ENCODE measurements at regions not wholly inside any gene's neighbourhood (a gene's known extent, or its start where the extent isn't known, plus 50 kb on each side); places are given as distances from the start of the nearest gene placed in this dataset.

DNA sequence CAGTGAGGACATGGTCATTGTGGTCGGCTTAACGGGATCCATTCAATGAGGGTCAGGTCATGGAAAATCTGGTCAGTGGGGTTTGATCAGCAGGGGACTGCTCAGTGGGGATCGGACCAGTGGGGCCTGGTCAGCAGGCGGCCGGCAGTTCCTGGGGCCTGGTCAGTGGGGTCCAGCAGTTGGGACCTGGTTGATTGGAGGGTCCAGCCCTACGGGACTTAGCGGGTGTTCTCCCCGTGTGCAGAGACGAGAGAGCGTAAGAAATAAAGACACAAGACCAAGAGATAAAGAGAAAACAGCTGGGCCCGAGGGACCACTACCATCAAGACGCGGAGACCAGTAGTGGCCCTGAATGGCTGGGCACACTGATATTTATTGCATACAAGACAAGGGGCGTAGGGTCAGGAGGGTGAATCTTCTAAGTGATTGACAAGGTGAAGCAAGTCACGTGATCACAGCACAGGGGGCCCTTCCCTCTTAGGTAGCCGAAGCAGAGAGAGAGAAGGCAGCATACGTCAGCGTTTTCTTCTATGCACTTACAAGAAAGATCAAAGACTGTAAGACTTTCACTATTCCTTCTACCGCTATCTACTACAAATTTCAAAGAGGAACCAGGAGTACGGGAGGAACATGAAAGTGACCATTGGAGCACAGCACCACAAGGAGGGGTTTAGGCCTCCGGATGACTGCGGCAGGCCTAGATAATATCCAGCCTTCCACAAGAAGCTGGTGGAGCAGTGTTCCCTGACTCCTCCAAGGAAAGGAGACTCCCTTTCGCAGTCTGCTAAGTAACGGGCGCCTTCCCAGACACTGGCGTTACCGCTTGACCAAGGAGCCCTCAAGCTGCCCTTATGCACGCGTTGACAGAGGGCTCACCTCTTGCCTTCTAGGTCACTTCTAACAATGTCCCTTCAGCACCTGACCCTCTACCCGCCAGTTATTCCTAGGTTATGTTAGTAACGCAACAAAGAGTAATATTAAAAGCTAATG, 62.1 kb upstream of the TPM4 start:
- TF ChIP-seq EZH2phosphoT487 (IDR thresholded peaks at IDR 0.05; ENCODE audit: borderline replicate concordance), result no peak
- TF ChIP-seq, protein P1, sequence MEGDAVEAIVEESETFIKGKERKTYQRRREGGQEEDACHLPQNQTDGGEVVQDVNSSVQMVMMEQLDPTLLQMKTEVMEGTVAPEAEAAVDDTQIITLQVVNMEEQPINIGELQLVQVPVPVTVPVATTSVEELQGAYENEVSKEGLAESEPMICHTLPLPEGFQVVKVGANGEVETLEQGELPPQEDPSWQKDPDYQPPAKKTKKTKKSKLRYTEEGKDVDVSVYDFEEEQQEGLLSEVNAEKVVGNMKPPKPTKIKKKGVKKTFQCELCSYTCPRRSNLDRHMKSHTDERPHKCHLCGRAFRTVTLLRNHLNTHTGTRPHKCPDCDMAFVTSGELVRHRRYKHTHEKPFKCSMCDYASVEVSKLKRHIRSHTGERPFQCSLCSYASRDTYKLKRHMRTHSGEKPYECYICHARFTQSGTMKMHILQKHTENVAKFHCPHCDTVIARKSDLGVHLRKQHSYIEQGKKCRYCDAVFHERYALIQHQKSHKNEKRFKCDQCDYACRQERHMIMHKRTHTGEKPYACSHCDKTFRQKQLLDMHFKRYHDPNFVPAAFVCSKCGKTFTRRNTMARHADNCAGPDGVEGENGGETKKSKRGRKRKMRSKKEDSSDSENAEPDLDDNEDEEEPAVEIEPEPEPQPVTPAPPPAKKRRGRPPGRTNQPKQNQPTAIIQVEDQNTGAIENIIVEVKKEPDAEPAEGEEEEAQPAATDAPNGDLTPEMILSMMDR (conservative IDR thresholded peaks at IDR 0.05; ENCODE audit: low read length), result no peak
- no peaks in the 10 kb centered on the region for H3K9me2 ChIP-seq (replicated peaks; ENCODE audit: low read depth, low read length)
- no peaks in the 10 kb centered on the region for H3K27me3 ChIP-seq (ENCODE audit: insufficient read depth, low read length, poor library complexity, severe bottlenecking)
- no peak overlapping the region for H3K9ac ChIP-seq (ENCODE audit: low read depth, low read length, poor library complexity, severe bottlenecking)
- no peaks in the 10 kb centered on the region for H3K36me3 ChIP-seq (ENCODE audit: insufficient read depth, low read length)
- no peak overlapping the region for H3K4me3 ChIP-seq (ENCODE audit: low read length, poor library complexity, severe bottlenecking)
- no peaks in the 10 kb centered on the region for H3F3A ChIP-seq (ENCODE audit: low read depth)
- no peak overlapping the region for H3K4me2 ChIP-seq (ENCODE audit: low read depth, low read length, poor library complexity, severe bottlenecking)
- H3K9me3 ChIP-seq (ENCODE audit: insufficient read depth, low read depth, low read length), result no peaks in the 10 kb centered on the region
- H3K4me1 ChIP-seq (ENCODE audit: insufficient read depth, low read length, poor library complexity, severe bottlenecking), result no peaks in the 10 kb centered on the region
- H2AFZ ChIP-seq (ENCODE audit: low read length), result no peak overlapping the region
- no peaks in the 10 kb centered on the region for H4K20me1 ChIP-seq (ENCODE audit: insufficient read depth, low read length, poor library complexity, severe bottlenecking)
- H3K79me2 ChIP-seq (ENCODE audit: insufficient read depth, low read length), result no peaks in the 10 kb centered on the region

DNA sequence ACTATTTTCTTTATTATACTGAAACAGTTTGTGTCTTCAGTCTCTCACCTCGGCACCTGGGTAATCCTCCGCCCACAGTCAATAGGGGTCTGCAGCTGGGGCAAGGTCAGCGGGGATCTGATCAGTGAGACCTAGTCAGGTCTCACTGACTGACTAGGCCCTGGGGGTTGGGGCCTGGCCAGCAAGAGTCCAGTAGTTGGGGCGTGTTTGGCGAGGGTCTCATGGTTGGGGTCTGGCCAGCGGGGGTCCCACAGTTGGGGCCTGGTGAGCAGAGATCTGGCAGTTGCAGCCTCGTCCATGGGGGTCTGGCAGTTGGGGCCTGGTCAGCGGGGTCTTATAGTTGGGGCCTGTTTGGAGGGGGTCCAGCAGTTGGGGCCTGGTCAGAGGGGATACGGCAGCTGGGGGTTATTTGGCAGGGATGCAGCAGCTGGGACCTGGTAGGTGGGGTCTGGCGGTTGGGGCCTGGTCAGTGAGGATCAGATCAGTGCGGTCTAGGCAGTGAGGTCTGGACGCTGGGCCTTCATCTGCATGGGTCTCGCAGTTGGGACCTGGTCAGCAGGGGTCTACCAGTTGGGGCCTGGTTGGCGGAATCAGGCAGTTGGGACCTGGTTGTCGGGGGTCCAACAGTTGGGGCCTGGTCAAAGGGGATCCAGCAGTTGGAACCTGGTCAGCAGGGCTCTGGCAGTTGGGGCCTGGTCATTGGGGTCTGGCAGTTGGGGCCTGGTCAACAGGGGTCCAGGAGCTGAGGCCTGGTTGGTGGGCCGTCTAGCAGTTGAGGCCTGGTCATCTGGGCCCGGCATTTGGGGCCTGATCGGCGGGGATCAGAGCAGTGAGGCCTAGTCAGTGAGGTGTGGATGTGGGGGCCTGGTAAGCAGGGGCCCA, 61.1 kb upstream of the TPM4 start:
- Histone ChIP-seq H3K9me2 (replicated peaks; ENCODE audit: low read depth, low read length) (no peaks in the 10 kb centered on the region), H4K20me1 (ENCODE audit: insufficient read depth, low read length, poor library complexity, severe bottlenecking) (no peaks in the 10 kb centered on the region), H3K4me1 (ENCODE audit: insufficient read depth, low read length, poor library complexity, severe bottlenecking) (no peaks in the 10 kb centered on the region), H3K4me3 (ENCODE audit: low read length, poor library complexity, severe bottlenecking) (no peak overlapping the region), H2AFZ (ENCODE audit: low read length) (no peak overlapping the region), H3K27me3 (ENCODE audit: insufficient read depth, low read length, poor library complexity, severe bottlenecking) (no peaks in the 10 kb centered on the region), H3K9ac (ENCODE audit: low read depth, low read length, poor library complexity, severe bottlenecking) (no peak overlapping the region), H3K36me3 (ENCODE audit: insufficient read depth, low read length) (no peaks in the 10 kb centered on the region), H3K79me2 (ENCODE audit: insufficient read depth, low read length) (no peaks in the 10 kb centered on the region), H3F3A (ENCODE audit: low read depth) (no peaks in the 10 kb centered on the region), H3K4me2 (ENCODE audit: low read depth, low read length, poor library complexity, severe bottlenecking) (no peak overlapping the region), H3K9me3 (ENCODE audit: insufficient read depth, low read depth, low read length) (no peaks in the 10 kb centered on the region)
- no peak for TF ChIP-seq EZH2phosphoT487 (IDR thresholded peaks at IDR 0.05; ENCODE audit: borderline replicate concordance)
- TF ChIP-seq, protein P1 (conservative IDR thresholded peaks at IDR 0.05; ENCODE audit: low read length), result no peak

DNA sequence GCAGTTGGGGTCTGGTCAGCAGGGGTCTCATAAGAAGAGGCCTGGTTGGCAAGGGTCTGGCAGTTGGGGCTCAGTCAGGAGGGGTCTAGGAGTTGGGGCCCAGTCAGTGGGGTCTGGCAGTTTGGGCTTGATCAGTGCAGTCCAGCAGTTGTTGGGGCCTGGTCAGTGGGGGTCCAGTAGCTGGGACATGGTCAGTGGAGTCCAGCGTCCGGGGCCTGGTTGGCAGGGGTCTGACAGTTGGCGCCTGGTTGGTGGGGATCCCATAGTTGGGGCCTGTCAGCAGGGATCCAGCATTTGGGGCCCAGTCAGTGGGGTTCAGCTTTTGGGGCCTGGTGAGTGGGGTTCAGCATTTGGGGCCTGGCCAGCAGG, 60.5 kb upstream of the TPM4 start:
- Histone ChIP-seq H3K36me3 (ENCODE audit: insufficient read depth, low read length) (no peaks in the 10 kb centered on the region), H3K9ac (ENCODE audit: low read depth, low read length, poor library complexity, severe bottlenecking) (no peak overlapping the region), H3K9me2 (replicated peaks; ENCODE audit: low read depth, low read length) (no peaks in the 10 kb centered on the region), H3K79me2 (ENCODE audit: insufficient read depth, low read length) (no peaks in the 10 kb centered on the region), H3K27me3 (ENCODE audit: insufficient read depth, low read length, poor library complexity, severe bottlenecking) (no peaks in the 10 kb centered on the region), H3K4me1 (ENCODE audit: insufficient read depth, low read length, poor library complexity, severe bottlenecking) (no peaks in the 10 kb centered on the region), H3F3A (ENCODE audit: low read depth) (no peaks in the 10 kb centered on the region), H4K20me1 (ENCODE audit: insufficient read depth, low read length, poor library complexity, severe bottlenecking) (no peaks in the 10 kb centered on the region), H3K9me3 (ENCODE audit: insufficient read depth, low read depth, low read length) (no peaks in the 10 kb centered on the region), H2AFZ (ENCODE audit: low read length) (no peak overlapping the region), H3K4me2 (ENCODE audit: low read depth, low read length, poor library complexity, severe bottlenecking) (no peak overlapping the region), H3K4me3 (ENCODE audit: low read length, poor library complexity, severe bottlenecking) (no peak overlapping the region)
- no peak for TF ChIP-seq EZH2phosphoT487 (IDR thresholded peaks at IDR 0.05; ENCODE audit: borderline replicate concordance)
- TF ChIP-seq, protein P1 (conservative IDR thresholded peaks at IDR 0.05; ENCODE audit: low read length), result no peak
